ENCODE measurements at regions not wholly inside any gene's neighbourhood (a gene's known extent, or its start where the extent isn't known, plus 50 kb on each side); places are given as distances from the start of the nearest gene placed in this dataset.

DNA sequence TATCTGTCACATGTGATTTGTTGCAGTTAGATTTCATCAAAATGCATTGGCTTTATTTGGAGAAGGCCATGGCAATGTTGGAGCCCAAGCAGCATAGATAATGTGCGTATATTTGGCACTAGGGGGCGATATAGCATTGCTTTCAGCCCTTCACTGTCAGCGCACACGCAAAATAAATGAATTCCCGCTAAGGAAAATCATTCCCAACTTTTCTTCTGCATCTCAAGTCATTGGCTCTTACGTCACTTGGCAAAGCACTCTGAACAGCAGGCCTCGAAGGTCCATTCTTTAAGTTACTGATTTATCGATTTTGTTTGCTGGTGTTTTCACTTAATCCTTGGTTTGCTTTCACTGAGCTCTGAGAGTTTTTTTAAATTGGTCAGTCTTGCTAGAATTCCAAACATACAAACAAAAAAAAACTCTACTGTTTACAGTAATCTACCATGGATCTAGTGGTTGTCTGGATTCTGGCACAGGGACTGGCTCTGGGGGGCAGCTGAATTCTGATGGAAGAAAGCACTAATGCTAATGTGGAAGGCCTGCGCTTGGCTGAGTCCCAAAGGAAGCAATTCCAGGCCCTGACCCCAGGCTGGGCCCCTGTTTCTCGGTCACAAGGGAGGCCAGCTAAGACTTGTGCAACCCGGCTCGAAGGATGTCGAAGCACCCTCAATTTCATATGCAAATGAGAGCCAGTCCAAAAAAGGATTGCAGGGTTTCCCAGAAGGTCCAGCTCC, 97.7 kb upstream of the IPO5 start:
- Mint-ChIP-seq H3K4me3 (peak overlapping the region in 1 of 4 donors; percentile 71), H3K27ac (no peak overlapping the region), H3K36me3 (no peaks in the 10 kb centered on the region), H3K27me3 (peaks cover 3% of the 10 kb centered on the region), H3K4me1 (peaks cover 0 to 6% (median 3%) of the 10 kb centered on the region in 3 donors), H3K9me3 (no peaks in the 10 kb centered on the region)

DNA sequence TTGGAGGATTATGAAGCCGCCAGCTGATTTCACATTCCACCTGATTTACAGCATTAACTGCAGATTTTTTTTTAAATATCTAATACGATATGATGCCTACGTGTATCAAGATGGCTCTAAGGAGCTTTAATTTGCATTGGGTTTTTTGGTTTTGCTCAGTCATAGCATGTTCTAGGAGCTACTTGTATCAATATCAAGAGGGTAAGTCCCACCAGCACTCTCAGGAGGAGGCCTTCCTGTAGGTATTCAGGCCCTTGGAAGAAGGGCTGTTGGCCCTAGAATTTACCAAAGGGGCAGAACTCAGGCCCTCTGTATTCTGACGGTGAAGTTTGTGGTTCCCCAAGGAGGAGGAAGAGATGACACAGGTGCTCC, 97.2 kb upstream of the IPO5 start:
- H3K9me3 Mint-ChIP-seq: no peaks in the 10 kb centered on the region
- no peaks in the 10 kb centered on the region for H3K36me3 Mint-ChIP-seq
- peaks cover 3% of the 10 kb centered on the region for H3K27me3 Mint-ChIP-seq
- H3K27ac Mint-ChIP-seq: no peak overlapping the region
- peak overlapping the region in 1 of 4 donors; percentile 19 for H3K4me3 Mint-ChIP-seq
- H3K4me1 Mint-ChIP-seq: peaks cover 0 to 6% (median 3%) of the 10 kb centered on the region in 3 donors

DNA sequence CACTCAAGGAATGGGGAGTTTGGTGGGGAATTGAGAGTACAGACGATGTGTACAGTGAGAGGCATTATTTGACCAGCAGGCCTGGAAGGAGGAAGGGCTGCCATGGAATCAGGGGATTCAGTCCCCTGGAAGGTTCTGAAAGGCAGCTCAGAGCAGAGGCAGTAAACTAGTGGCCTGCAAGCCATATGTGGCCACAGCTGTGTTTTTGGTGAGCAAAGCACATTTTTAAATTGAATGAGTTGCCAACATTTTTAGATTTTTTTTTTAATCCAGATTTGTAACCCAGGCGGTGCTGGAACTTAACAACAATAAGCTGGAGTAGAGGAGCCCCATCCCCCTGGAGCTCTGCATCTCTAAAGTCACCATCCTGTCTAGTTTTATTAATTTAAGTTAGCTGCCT, 95.3 kb upstream of the IPO5 start:
- Mint-ChIP-seq H3K4me3 (no peak overlapping the region), H3K36me3 (no peaks in the 10 kb centered on the region), H3K27me3 (peaks cover 5% of the 10 kb centered on the region), H3K27ac (no peak overlapping the region), H3K9me3 (peaks cover 0 to 2% (median 2%) of the 10 kb centered on the region in 3 donors), H3K4me1 (peaks cover 0 to 6% (median 3%) of the 10 kb centered on the region in 3 donors)

DNA sequence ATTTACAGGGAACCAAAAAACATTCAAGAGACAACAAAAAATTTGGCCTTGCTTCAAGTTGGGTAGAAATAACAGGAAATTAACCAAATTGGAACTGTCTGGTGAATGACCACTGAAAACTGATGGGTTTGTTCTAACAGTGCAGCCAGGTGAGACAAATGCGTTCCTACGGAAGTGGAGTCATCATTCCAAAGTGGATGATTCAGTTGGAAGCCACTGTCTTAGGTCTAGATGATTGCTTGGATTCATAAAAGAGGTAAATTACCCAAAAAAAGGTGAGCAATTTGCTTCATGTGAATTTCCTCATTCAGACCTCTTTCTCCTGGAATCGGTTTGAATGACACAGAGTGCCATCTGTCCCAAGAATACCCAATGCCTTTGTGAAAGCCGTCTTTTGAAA, 87.1 kb upstream of the IPO5 start:
- Mint-ChIP-seq H3K4me3 (no peak overlapping the region), H3K27ac (no peak overlapping the region), H3K4me1 (peaks cover 0 to 1% (median 0%) of the 10 kb centered on the region in 3 donors), H3K36me3 (no peaks in the 10 kb centered on the region), H3K27me3 (peaks cover 6% of the 10 kb centered on the region), H3K9me3 (peaks cover 2 to 9% (median 8%) of the 10 kb centered on the region in 3 donors)

DNA sequence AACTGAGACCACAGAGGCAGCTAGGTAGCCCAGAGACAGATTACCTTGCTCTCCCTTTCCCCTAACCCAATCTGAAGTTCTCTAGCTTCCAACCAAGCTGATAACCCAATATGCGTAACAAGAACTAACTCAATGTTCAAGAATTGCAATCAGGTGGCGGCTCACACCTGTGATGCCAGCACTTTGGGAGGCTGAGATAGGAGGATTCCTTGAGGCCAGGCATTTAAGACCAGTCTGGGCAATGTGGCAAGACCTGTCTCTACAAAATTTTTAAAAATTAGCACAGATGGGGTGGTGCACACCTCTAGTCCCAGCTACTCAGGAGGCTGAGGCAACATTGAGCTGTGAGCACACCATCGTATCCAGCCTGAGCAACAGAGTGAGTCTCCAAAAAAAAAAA, 86.7 kb upstream of the IPO5 start:
- peaks cover 2 to 9% (median 8%) of the 10 kb centered on the region in 3 donors for H3K9me3 Mint-ChIP-seq
- no peaks in the 10 kb centered on the region for H3K36me3 Mint-ChIP-seq
- peaks cover 6% of the 10 kb centered on the region for H3K27me3 Mint-ChIP-seq
- no peak overlapping the region for H3K27ac Mint-ChIP-seq
- H3K4me3 Mint-ChIP-seq: no peak overlapping the region
- peaks cover 0 to 1% (median 0%) of the 10 kb centered on the region in 3 donors for H3K4me1 Mint-ChIP-seq

DNA sequence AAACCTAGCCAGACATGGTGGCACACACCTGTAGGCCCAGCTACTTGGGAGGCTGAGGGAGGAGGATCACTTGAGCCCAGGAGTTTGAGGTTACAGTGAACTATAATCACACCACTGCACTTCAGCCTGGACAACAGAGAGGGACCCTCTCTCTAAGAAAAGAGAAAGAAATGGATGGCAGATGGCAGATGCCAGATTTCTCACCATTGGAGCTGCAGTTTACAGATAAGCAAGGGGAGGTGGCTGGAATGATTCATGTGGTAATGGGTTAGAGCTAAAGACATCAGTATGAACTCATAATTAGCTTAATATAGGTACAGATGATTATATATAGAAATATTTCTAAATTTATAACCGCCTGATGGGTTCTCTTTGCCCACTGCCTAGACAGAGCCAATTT, 80.1 kb upstream of the IPO5 start:
- no peaks in the 10 kb centered on the region for H3K36me3 Mint-ChIP-seq
- peaks cover 13% of the 10 kb centered on the region for H3K27me3 Mint-ChIP-seq
- no peak overlapping the region for H3K4me3 Mint-ChIP-seq

DNA sequence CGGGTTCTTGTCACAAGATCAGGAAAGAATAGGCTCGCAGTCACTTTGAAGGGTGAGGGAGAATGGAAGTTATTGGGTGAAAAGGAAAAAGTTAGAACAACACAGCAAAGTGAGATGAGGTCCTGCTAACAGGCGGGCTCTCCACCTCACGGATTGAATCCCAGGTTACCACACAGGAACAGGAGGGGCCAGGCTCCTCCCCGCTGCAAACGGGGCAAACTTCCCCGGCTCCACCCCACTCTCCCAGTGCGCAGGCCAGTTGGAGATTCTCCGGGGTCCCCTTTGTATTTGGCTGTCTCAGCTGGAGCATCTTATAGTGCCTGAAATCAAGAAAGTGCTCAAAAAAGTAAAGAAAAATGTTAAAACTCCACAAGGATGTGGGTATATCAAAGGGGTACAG, 78.3 kb upstream of the IPO5 start:
- H3K4me3 Mint-ChIP-seq: no peak overlapping the region
- no peak overlapping the region for H3K27ac Mint-ChIP-seq
- no peaks in the 10 kb centered on the region for H3K4me1 Mint-ChIP-seq
- H3K27me3 Mint-ChIP-seq: peaks cover 11% of the 10 kb centered on the region
- H3K36me3 Mint-ChIP-seq: no peaks in the 10 kb centered on the region
- H3K9me3 Mint-ChIP-seq: peaks cover 0 to 3% (median 0%) of the 10 kb centered on the region in 3 donors

More for the DNA sequence above, 80.1 kb upstream of the IPO5 start:
- Mint-ChIP-seq H3K4me1 (peaks cover 0 to 1% (median 0%) of the 10 kb centered on the region in 3 donors), H3K9me3 (peaks cover 0 to 6% (median 0%) of the 10 kb centered on the region in 3 donors), H3K27ac (no peak overlapping the region)

DNA sequence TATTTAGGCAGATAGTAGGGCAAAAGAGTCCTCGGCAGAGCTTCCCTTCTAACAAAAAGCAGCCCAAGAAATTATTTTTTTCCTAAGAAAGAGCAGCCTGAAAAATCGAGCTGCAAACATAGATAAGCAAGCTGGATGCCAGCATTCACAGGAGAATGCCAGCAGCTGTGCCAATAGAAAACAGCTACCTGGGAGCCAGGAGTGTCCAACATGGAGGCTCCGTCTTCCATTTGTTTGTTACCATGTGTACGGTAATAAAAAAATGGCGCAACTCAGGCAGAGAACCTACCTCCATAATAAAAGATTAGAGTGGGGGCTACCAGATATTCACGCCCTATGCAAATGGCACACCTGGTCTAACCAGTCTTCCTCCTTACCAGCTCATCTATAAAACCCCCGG, 77.6 kb upstream of the IPO5 start:
- Mint-ChIP-seq H3K4me1 (no peaks in the 10 kb centered on the region), H3K27ac (no peak overlapping the region), H3K4me3 (no peak overlapping the region), H3K36me3 (no peaks in the 10 kb centered on the region), H3K9me3 (peaks cover 0 to 3% (median 0%) of the 10 kb centered on the region in 3 donors), H3K27me3 (peaks cover 11% of the 10 kb centered on the region)

DNA sequence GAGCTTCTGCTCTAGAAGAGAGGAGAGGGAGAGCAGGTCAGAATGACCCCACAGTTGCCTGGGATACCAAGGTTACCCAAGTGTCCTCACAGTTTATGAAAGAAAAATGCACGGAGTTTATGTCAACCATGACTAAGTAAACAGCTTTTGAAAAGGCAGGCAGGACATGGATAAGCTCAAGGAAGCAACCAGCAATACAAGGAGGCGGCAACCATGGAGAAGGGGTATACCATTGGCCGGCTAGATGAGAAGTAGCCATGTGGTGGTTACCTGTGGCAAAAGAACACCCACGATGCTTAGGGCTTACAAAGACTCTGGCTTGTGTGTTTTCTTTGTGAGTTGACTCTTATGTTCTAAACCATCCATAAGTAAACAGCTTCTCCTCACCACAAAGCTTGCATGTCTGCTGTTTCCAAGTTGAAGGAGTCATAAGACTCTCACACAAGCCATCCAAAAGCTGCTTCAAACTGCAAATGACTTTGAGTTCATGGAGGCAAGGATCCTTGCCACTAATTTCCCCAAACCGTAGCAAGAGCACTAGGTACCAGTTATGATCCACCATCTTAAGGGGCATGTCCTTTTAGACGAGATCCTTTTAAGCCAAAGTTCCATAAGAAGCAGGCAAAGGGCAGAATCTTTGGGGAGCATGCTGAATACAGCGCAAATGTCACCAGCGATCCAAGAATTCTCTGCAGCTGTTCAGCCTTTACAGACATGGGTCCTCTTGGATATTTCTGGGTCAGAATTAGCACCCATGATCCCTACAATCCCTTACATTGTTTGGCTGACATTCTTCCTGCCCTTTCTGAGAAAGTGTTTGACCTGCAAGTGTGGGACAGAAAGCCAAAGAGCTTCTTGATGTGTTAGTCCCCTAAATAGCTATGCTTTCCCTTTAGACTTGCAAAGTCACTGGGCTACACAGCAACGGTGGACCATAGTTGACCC, 74.8 kb upstream of the IPO5 start:
- H3K27me3 Mint-ChIP-seq: peaks cover 13% of the 10 kb centered on the region
- H3K36me3 Mint-ChIP-seq: no peaks in the 10 kb centered on the region
- no peaks in the 10 kb centered on the region for H3K4me1 Mint-ChIP-seq
- no peak overlapping the region for H3K27ac Mint-ChIP-seq
- H3K4me3 Mint-ChIP-seq: no peak overlapping the region
- peaks cover 0 to 3% (median 0%) of the 10 kb centered on the region in 3 donors for H3K9me3 Mint-ChIP-seq

DNA sequence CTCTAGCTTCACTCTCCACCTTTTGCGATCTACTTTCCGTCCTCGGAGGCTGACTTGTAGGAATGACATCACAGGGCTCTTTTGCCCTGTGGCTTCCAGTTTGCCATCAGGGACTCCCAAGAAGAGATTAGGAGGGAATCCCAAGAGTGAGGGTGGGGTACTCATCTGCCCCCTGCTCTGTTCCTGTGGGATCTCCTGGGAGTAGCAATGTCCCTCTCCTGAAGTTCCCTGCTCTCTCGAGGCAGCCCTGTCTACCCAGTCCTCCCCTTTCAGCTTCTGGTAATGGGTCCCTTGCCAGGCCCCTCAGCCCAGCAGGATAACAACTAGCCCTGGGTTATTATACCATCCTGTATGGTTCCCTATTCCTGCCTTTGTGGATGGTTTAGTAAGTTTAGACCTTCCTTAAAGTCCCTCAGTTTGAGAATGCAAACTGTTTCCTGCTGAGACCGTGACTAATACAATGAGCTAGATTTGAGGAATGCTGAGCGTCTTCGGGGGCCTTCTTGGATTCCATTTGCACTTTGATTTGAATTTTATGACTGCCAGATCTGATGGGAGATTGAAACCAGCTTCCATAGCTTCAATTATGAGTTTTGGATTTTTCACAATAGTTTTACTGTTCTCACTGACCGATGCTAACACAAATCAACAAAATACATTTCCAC, 73.7 kb upstream of the IPO5 start:
- H3K27me3 Mint-ChIP-seq: peaks cover 15% of the 10 kb centered on the region
- H3K4me3 Mint-ChIP-seq: no peak overlapping the region
- H3K9me3 Mint-ChIP-seq: peaks cover 0 to 5% (median 0%) of the 10 kb centered on the region in 3 donors
- no peaks in the 10 kb centered on the region for H3K36me3 Mint-ChIP-seq
- no peaks in the 10 kb centered on the region for H3K4me1 Mint-ChIP-seq
- H3K27ac Mint-ChIP-seq: no peak overlapping the region

DNA sequence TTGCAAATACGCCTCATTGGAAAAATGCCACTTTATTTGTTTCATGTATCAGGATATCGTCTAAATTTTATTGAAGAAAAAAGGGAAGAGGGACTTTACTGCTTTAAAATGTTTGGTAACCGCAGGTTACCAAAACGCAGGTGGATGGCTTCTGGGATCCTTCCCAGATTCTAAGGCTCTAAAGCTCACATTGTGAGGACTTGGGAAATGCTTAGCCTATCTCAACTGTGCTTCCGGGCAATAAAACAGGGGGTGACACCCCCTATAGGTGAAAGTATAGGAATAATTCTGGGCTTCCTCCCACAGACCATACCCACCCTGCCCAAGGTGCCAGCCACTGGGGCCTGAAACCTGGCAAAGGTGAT, 73.2 kb upstream of the IPO5 start:
- no peaks in the 10 kb centered on the region for H3K36me3 Mint-ChIP-seq
- no peak overlapping the region for H3K4me3 Mint-ChIP-seq
- peaks cover 0 to 3% (median 0%) of the 10 kb centered on the region in 3 donors for H3K9me3 Mint-ChIP-seq
- H3K27ac Mint-ChIP-seq: peak overlapping the region in 1 of 3 donors; percentile 59
- peaks cover 11% of the 10 kb centered on the region for H3K27me3 Mint-ChIP-seq
- no peaks in the 10 kb centered on the region for H3K4me1 Mint-ChIP-seq

DNA sequence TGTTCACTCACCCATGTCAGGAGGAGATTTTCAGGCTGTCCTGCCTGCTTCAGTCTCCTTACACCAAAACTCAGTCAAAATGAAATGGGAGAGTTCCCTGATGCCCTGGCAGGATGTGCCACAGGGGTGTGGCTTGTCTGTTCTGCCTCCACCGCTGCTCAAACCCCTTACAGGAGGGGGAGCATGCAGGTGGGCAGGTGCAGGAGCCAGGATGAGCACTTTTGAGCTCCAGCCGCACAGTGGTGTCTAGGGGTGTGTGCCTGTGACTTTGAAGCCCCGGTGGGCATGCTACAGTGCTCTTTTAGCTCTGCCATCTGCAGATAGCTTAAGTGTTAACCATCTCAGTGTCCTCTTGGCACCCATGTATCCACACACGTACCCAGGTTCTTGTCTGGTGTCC, 71.9 kb upstream of the IPO5 start:
- Mint-ChIP-seq H3K4me3 (no peak overlapping the region), H3K9me3 (peaks cover 0 to 1% (median 0%) of the 10 kb centered on the region in 3 donors), H3K4me1 (no peaks in the 10 kb centered on the region), H3K36me3 (no peaks in the 10 kb centered on the region), H3K27ac (no peak overlapping the region), H3K27me3 (peaks cover 8% of the 10 kb centered on the region)

DNA sequence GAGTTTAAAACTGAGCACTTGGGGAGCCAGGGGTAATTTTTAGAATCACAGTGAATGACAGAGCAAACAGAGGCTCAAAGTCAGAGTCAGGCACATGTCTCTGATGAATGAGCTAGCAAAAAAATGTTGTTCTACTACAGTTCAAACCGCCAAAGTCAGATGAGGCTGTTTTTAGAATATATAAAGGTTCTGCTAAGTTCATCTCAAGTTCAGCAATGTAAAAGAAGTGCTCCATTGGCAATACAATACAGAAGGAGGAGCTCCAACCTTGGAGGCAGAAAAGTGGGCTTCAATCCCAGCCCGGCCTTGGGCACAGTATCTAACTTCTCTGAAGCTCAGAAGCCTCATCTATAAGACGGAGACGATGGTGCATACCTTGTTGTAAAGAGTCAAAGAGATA, 70.1 kb upstream of the IPO5 start:
- peaks cover 8% of the 10 kb centered on the region for H3K27me3 Mint-ChIP-seq
- no peaks in the 10 kb centered on the region for H3K36me3 Mint-ChIP-seq
- H3K27ac Mint-ChIP-seq: no peak overlapping the region
- peaks cover 0 to 1% (median 0%) of the 10 kb centered on the region in 3 donors for H3K9me3 Mint-ChIP-seq
- H3K4me3 Mint-ChIP-seq: no peak overlapping the region
- H3K4me1 Mint-ChIP-seq: no peaks in the 10 kb centered on the region

DNA sequence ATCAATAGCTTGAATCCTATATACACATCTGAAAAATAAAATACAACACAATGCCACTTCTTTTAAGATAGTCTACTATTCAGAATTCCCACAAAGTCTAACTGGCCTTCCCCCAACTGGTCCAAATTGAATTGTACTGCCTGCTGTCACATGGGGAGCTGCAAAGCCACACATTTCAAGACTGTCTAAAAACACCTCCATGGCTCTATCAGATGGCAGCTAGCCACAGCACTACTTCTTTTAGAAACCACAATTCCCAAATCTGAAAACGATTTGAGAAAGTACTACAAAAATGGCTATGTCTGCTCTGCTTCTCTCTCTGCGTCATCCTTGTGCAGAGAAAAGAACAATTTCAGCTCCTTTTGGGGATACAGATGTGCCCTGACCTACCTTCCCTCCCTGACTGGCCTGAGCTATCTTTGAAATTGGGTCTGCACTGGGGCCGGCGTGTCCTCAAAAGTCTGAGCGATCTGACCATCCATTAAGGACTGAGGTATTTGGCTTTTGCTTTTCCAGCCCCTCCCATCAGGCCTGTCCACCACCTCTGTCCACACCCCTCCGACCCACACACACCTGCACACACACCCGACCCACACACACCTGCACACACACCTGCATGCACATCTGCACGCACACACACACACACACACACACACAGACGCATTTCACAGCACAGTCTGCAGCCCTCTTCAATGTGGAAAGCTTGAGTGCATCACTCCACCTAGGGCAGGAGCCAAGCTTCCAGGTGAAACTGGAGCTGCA, 68.6 kb upstream of the IPO5 start:
- Mint-ChIP-seq H3K36me3 (no peaks in the 10 kb centered on the region), H3K9me3 (peaks cover 0 to 3% (median 0%) of the 10 kb centered on the region in 3 donors), H3K27me3 (peaks cover 8% of the 10 kb centered on the region), H3K27ac (no peak overlapping the region), H3K4me1 (no peaks in the 10 kb centered on the region), H3K4me3 (no peak overlapping the region)

Measured in IgD-negative memory B cell (primary cell).